HAP-1 (cell line): ENCODE measurements at regions not wholly inside any gene's neighbourhood (a gene's known extent, or its start where the extent isn't known, plus 50 kb on each side); places are given as distances from the start of the nearest gene placed in this dataset.

Experiments
- DNase-seq, 2 experiments: peaks; one replicate each; pipeline ENCODE4 v3.0.0-alpha.2; 2016 to 2020; ENCODE audit warnings: low spot score in 2 of 2
- H3K27me3 ChIP-seq: fragments of 250-450 bp; sonication (Bioruptor Pico); 2 replicates; pipeline ENCODE4 v1.5.1; 2020; ENCODE audit warnings: low read depth, mild to moderate bottlenecking, moderate library complexity
- H3K36me3 ChIP-seq: fragments of 250-450 bp; sonication (Bioruptor Pico); replicated peaks from 2 replicates; pipeline ENCODE4 v1.5.1; 2020; ENCODE audit warnings: mild to moderate bottlenecking
- H3K4me1 ChIP-seq: fragments of 250-450 bp; sonication (Bioruptor Pico); 2 replicates; pipeline ENCODE4 v1.5.1; 2020; ENCODE audit warnings: mild to moderate bottlenecking
- H3K4me3 ChIP-seq: fragments of 250-450 bp; sonication (Bioruptor Pico); 2 replicates; pipeline ENCODE4 v1.5.1; 2020; ENCODE audit warnings: mild to moderate bottlenecking, moderate library complexity
- H3K9me3 ChIP-seq: fragments of 250-450 bp; sonication (Bioruptor Pico); 2 replicates; pipeline ENCODE4 v1.5.1; 2020; ENCODE audit warnings: mild to moderate bottlenecking, moderate library complexity
- in situ Hi-C: fragments of 300-500 bp; cut with MboI; formaldehyde crosslinking; loops from 3 replicates; pipeline ENCODE4 v1.14.3; 2020; ENCODE audit warnings: low sequenced_read_pairs, inconsistent platforms, mixed read lengths

GRCh38 chrX:145682518-145683298 lies 134.9 kb upstream of the SLITRK2 start:
- H3K9me3 ChIP-seq = no peaks in the 10 kb centered on the region
- H3K27me3 ChIP-seq = no peaks in the 10 kb centered on the region
- no peaks in the 10 kb centered on the region for H3K36me3 ChIP-seq
- H3K4me1 ChIP-seq = 0 out of 2 replicates have a peak, but pooled peaks cover 4% of the 10 kb centered on the region
- DNase-seq = no peak
- in situ Hi-C loops = no loop called here
- H3K4me3 ChIP-seq = no peak overlapping the region

GRCh38 chrX:145687146-145687545 lies 130.5 kb upstream of the SLITRK2 start:
- no peak for DNase-seq
- no peak overlapping the region for H3K4me3 ChIP-seq
- no peaks in the 10 kb centered on the region for H3K9me3 ChIP-seq
- no peaks in the 10 kb centered on the region for H3K27me3 ChIP-seq
- 0 out of 2 replicates have a peak, but pooled peaks cover 4% of the 10 kb centered on the region for H3K4me1 ChIP-seq
- H3K36me3 ChIP-seq = no peaks in the 10 kb centered on the region
- in situ Hi-C loops = no loop called here

GRCh38 chrX:145687707-145688106 lies 129.9 kb upstream of the SLITRK2 start:
- Histone ChIP-seq H3K9me3 (no peaks in the 10 kb centered on the region), H3K4me1 (no peaks in the 10 kb centered on the region), H3K4me3 (no peak overlapping the region), H3K27me3 (no peaks in the 10 kb centered on the region), H3K36me3 (no peaks in the 10 kb centered on the region)
- in situ Hi-C loops = no loop called here
- DNase-seq = no peak

GRCh38 chrX:145694048-145694447 lies 123.6 kb upstream of the SLITRK2 start:
- no peak overlapping the region for H3K4me3 ChIP-seq
- in situ Hi-C loops = no loop called here
- DNase-seq = no peak
- H3K4me1 ChIP-seq = no peaks in the 10 kb centered on the region
- H3K27me3 ChIP-seq = no peaks in the 10 kb centered on the region
- H3K36me3 ChIP-seq = no peaks in the 10 kb centered on the region
- no peaks in the 10 kb centered on the region for H3K9me3 ChIP-seq

GRCh38 chrX:145715641-145716138 lies 101.9 kb upstream of the SLITRK2 start:
- peak overlapping the region; percentile 3; the same call in 1 of the 2 replicates for H3K4me3 ChIP-seq
- in situ Hi-C loops = loop anchor here (25.0 kb wide), 1 partner anchor 97 kb away; the partner anchor contains the start of gene SLITRK2
- peaks cover 35% of the 10 kb centered on the region for H3K4me1 ChIP-seq
- no peaks in the 10 kb centered on the region for H3K36me3 ChIP-seq
- H3K9me3 ChIP-seq = no peaks in the 10 kb centered on the region
- peak; percentile 94 to 95 for DNase-seq
- H3K27me3 ChIP-seq = no peaks in the 10 kb centered on the region

DNA sequence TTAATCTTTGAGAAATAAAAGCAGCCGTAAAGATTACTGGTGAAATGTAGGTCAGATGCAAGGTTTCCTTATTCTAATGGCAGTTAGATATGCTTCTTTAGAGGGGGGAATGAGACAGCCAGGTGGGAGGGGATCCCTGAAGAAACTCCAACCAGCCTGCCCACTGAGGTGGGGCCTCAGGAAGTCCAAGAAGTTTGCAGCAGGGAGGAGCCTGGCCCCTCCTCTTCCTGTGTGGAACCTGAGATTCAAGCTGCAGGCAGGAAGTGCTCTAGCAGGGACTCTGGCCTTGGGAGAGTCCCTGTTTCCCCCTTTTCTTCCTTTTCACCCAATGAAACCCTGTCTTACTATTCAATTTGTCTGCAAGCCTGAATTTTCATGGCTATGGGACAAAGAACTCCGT lies 101.4 kb upstream of the SLITRK2 start:
- H3K4me1 ChIP-seq = peaks cover 36% of the 10 kb centered on the region

GRCh38 chrX:145727476-145727875 lies 90.2 kb upstream of the SLITRK2 start:
- H3K9me3 ChIP-seq = no peaks in the 10 kb centered on the region
- peak in 1 of 2 experiments; percentile 25 for DNase-seq
- H3K27me3 ChIP-seq = no peaks in the 10 kb centered on the region
- no peak overlapping the region for H3K4me3 ChIP-seq
- H3K36me3 ChIP-seq = no peaks in the 10 kb centered on the region; the same call in 1 of the 2 replicates
- peaks cover 21% of the 10 kb centered on the region for H3K4me1 ChIP-seq
- in situ Hi-C loops = no loop called here

More for the DNA sequence above, 101.4 kb upstream of the SLITRK2 start:
- Histone ChIP-seq H3K4me3 (peak overlapping the region; percentile 3; the same call in 1 of the 2 replicates), H3K36me3 (no peaks in the 10 kb centered on the region), H3K27me3 (no peaks in the 10 kb centered on the region), H3K9me3 (no peaks in the 10 kb centered on the region)
- peak; percentile 66 to 84 for DNase-seq
- in situ Hi-C loops = loop anchor here (25.0 kb wide), 1 partner anchor 96 kb away; the partner anchor contains the start of gene SLITRK2

DNA sequence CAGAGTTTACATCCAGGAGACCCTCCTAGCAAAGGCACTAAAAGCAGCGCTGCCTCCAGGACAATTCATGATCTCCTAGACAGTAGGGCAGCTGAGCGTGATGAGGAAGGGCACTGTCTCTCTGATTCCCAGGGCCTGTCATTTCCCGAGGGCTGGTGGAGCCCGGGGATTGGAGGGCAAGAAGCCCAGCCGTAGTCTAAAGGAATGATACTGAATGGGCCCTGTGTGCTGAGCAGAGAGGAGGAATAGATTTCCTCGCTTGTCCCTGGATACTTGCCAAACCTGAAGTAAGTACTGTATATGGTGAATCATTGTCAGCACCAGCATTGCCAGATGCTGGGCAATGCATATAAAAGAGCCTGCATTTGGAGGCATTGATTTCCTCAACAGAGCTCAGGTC lies 88.0 kb upstream of the SLITRK2 start:
- no peak for DNase-seq
- Histone ChIP-seq H3K9me3 (no peaks in the 10 kb centered on the region), H3K4me3 (no peak overlapping the region), H3K27me3 (no peaks in the 10 kb centered on the region), H3K36me3 (no peaks in the 10 kb centered on the region; the same call in 1 of the 2 replicates), H3K4me1 (peaks cover 17% of the 10 kb centered on the region)
- in situ Hi-C loops = no loop called here

DNA sequence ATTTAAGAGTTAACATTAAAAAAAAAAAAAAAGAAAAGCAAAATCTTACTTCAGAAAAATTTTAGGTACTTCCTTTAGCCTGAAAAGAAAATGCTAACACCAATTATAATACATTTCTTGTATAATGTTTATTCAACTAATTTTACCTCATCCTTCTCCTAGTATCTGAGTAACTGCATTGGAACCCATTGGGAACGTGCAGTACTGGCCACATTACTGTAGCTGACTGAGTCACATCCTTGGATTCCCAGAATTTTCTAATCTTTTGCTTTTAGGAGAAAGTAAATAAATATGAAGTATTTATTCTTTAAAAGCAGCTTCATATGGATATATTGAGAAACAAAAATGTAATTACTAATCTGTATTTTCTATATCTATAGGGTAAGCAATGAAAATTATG lies 82.6 kb upstream of the SLITRK2 start:
- Histone ChIP-seq H3K4me1 (no peaks in the 10 kb centered on the region; the same call in 1 of the 2 replicates), H3K36me3 (no peaks in the 10 kb centered on the region), H3K27me3 (no peaks in the 10 kb centered on the region), H3K4me3 (no peak overlapping the region), H3K9me3 (no peaks in the 10 kb centered on the region)
- no peak for DNase-seq
- in situ Hi-C loops = no loop called here

DNA sequence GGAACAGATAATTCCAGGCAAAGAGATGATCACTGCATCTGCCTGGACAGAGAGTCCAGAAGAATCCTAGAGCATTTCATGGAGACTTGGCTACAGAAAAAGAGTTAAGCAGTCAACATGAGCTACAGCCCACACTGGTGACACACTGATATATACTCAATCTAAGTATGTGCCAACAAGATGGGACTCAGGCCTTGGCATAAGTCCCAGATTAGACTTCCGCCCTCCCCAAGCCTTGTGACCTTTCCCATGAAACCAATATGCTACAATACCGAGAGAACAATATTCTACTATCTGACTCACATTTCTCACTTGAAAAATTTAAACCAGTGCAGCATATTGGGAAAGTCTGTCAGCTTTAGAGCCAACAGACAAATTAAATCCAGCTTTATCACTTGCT lies 65.7 kb upstream of the SLITRK2 start:
- Histone ChIP-seq H3K4me1 (no peaks in the 10 kb centered on the region), H3K36me3 (no peaks in the 10 kb centered on the region), H3K27me3 (no peaks in the 10 kb centered on the region), H3K4me3 (no peak overlapping the region), H3K9me3 (peaks cover 6% of the 10 kb centered on the region; the same call in 1 of the 2 replicates)
- in situ Hi-C loops = no loop called here
- DNase-seq = no peak
